GM12875 (cell line): ENCODE measurements at regions not wholly inside any gene's neighbourhood (a gene's known extent, or its start where the extent isn't known, plus 50 kb on each side); places are given as distances from the start of the nearest gene placed in this dataset.

ENCODE experiments used
- H3K4me3 ChIP-seq: one replicate; pipeline ENCODE4 v1.5.1; 2011; ENCODE audit warnings: low read depth, low read length, control low read depth
- CTCF ChIP-seq: IDR thresholded peaks from 2 replicates; pipeline ENCODE4 v1.5.1; 2011; ENCODE audit warnings: low read depth, mild to moderate bottlenecking, control low read depth, inconsistent platforms, low read length, moderate library complexity, borderline replicate concordance; ENCODE audit not compliant: insufficient read depth

GRCh38 chr2:179343945-179344279, 79.3 kb upstream of the SESTD1 start:
- H3K4me3 ChIP-seq, result no peak overlapping the region
- TF ChIP-seq CTCF, result no peak

- H3K4me3 ChIP-seq, result no peak overlapping the region
- TF ChIP-seq CTCF, result no peak
These were observed 76.7 kb upstream of the SESTD1 start for GRCh38 chr2:179341152-179341866.

- no peak overlapping the region for H3K4me3 ChIP-seq
- TF ChIP-seq CTCF, result peak; percentile 17; the same call in 1 of the 2 replicates
These were observed 76.0 kb upstream of the SESTD1 start for GRCh38 chr2:179340678-179341077.

- TF ChIP-seq CTCF, result no peak
- H3K4me3 ChIP-seq, result no peak overlapping the region
These were observed 74.0 kb upstream of the SESTD1 start for GRCh38 chr2:179338681-179339080.

- no peak overlapping the region for H3K4me3 ChIP-seq
- no peak for TF ChIP-seq CTCF
These were observed 72.3 kb upstream of the SESTD1 start for GRCh38 chr2:179336782-179337534.

- no peak overlapping the region for H3K4me3 ChIP-seq
- TF ChIP-seq CTCF, result no peak
These were observed 71.1 kb upstream of the SESTD1 start for GRCh38 chr2:179335732-179336131.

- no peak overlapping the region for H3K4me3 ChIP-seq
- no peak for TF ChIP-seq CTCF
These were observed 68.3 kb upstream of the SESTD1 start for GRCh38 chr2:179332903-179333302.
